Right forelimb (tissue), 1 donor: ENCODE measurements at regions not wholly inside any gene's neighbourhood (a gene's known extent, or its start where the extent isn't known, plus 50 kb on each side); places are given as distances from the start of the nearest gene placed in this dataset.
"Not testable (repeated sequence)": the region's sequence is repeated elsewhere in the genome, so short reads cannot be mapped to it uniquely, and the experiment has no call there.

ENCODE experiments used
- DNase-seq: peaks from one replicate; pipeline ENCODE4 v3.0.0-alpha.2; 2018

DNA sequence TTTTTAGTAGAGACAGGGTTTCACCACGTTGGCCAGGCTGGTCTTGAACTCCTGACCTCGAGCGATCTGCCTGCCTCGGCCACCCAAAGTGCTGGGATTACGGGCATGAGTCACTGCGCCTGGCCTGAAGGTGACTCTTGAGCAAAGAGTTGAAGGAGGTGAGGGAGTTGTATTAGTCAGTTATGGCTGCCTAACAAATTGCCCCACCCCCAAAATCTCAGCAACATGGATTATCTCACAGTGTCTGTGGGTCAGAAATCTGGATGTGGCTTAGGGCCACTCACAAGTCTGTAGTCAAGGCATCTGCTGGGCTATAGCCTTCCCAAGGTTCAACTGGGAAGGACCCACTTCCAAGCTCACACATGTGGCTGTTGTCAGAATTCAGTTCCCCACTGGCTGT lies 52.8 kb upstream of the ADGRE5 start:
- no peak for DNase-seq

DNA sequence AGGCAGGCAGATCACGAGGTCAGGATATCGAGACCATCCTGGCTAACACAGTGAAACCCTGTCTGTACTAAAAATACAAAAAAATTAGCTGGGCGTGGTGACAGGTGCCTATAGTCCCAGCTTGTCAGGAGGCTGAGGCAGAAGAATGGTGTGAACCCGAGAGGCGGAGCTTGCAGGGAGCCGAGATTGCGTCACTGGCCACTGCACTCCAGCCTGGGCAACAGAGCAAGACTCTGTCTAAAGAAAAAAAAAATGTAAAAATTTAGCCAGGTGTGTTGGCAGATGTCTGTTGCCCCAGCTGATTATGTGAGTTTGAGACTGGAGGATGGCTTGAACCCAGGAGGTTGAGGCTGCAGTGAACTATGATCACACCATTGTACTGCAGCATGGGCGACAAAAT lies 54.2 kb upstream of the ADGRE5 start:
- not testable (repeated sequence) for DNase-seq

DNA sequence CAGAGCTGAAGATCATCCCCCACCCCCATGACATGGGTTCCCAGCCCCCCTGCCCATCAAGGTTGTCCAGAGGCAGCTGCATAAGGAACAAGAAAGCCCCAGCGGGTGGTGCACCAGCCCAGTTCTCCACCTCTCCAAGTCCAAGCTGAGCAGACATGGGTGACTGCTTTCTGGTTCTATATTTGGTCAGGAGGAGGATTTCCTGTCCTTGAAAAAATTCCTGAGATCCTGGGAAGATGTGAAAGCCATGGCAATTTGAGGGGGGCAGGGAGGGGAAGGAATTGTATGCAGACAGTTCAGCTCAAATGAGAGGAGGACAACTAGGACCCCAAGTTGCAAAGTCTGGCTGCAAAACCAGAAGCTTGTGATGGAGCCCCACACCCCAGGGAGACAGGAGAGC lies 55.4 kb upstream of the ADGRE5 start:
- DNase-seq = no peak

GRCh38 chr19:14325134-14325533 lies 56.1 kb upstream of the ADGRE5 start:
- no peak for DNase-seq

DNA sequence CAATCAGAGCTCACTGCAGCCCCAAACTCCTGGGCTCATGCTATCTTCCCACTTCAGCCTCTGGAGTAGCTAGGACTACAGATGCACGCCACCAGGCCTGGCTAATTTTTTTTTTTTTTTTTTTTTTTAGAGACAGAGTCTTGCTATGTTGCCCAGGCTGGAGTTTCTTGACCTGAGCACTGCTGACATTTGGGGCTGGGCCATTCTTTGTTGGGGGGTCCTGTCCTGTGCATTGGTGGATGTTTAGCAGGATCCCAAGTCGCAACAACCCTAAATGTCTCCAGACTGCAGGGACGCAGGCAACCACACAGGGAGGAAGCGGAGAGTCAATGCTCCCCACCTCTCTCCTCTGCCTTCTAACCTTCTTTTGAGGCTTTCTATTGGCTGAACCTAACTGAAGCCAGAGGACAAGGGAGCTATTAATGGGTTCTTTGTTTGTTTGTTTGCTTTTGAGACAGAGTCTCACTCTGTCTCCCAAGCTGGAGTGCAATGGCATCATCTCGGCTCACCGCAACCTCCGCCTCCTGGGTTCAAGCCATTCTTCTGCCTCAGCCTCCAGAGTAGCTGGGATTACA lies 58.3 kb upstream of the ADGRE5 start:
- DNase-seq = no peak

DNA sequence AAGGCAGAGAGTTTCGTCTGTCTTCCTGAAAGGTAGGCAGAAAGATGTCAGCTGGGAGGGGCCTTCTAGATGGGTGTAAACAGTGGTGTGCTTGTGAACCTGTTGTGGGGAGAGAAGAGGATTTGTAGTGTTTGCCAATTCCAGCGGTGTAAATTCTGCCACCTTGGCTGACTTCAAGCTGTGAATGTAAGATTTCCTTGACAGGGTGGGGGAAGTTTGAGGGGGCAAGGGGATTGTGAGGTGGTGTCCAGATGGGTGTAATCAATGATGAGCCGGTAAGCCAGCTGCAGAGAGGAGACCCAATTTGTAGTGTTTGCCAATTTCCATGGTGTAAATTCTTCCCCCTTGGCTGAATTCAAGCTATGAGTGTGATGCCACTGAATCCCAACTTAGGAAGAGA lies 61.0 kb upstream of the ADGRE5 start:
- no peak for DNase-seq

DNA sequence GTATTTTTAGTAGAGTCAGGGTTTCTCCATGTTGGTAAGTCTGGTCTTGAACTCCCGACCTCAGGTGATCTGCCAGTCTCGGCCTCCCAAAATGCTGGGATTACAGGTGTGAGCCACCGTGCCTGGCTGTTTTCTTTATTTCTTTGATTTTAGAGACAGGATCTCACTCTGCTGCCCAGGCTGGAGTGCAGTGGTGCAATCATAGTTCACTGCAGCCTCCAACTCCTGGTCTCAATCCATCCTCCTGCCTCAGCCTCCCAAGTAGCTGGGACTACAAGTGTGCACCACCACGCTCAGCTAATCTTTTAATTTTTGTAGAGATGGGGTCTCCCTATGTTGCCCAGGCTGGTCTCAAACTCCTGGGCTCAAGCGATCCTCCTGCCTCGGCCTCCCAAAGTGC lies 61.5 kb upstream of the ADGRE5 start:
- not testable (repeated sequence) for DNase-seq

DNA sequence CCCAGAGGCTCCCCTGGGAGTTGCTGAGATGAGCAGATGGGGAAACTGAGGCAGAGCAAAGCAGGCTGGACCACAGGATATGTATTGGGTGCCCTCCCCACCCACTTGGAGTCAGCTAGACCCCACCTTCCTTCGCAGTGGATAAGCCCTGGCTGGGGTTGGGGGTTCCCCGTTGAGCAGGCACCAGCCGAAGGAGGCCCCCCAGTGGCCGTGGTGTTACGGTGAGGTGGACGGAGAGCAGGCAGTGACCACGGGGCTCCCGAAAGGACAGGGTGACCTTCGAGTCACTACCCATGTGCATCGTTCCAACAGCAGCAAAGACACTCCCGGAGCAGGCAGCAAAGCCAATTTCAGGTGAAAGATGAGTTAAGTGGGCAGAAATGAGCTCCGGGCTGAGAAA lies 62.4 kb upstream of the ADGRE5 start:
- DNase-seq = no peak

DNA sequence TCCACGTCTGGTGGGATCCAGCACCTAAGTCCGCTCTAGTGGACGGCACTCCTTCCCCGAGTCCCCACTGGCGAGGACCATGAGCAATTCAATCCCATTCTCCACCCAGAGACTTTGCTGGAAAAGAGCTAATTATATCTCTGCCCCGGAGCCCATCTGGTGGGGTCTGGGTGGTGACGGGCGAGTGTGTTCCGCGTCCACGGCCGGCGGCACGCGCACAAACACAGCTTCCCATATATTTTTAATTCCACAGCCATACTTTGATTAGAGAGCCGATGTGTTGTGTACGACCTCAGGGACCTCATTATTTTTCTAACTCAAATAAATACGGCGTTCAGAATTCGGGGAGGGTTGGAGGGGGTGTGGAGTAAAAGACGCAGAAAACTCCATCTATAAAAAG lies 64.1 kb upstream of the ADGRE5 start:
- no peak for DNase-seq

DNA sequence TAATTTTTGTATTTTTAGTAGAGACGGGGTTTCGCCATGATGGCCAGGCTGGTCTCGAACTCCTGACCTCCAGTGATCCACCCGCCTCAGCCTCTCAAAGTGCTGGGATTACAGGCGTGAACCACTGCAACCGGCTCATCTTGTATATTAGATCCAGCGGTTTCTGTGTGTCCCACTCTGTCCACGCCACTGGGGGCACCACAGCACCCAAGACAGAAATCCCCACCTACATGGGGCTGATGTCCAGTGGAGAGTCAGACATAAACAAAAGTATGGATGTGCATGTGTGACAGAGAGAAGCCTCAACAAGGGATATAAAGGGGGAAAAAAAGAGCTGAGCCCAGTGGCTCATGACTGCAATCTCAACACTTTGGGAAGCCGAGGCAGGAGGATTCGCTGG lies 65.8 kb upstream of the ADGRE5 start:
- DNase-seq = no peak

- DNase-seq = no peak
These were observed 71.2 kb upstream of the ADGRE5 start for GRCh38 chr19:14310055-14310454.

- DNase-seq = no peak
These were observed 75.5 kb upstream of the ADGRE5 start for GRCh38 chr19:14305706-14306105.

- no peak for DNase-seq
These were observed 80.1 kb upstream of the ADGRE5 start for GRCh38 chr19:14301150-14301549.

DNA sequence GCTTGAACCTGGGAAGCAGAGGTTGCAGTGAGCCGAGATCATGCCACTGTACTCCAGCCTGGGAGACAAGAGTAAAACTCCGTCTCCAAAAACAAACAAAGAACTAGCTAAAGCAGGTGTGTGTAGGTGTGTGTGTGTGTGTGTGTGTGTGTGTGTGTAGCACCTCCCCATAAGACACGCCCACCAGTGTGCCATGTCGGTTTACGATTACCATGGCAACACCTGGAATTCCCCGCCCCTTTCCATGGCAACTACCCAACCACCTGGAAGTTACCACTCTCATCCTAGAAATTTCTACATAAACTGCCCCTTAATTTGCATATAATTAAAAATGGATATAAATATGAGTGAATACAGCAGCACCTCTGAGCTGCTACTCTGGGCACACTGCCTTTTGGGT lies 80.9 kb upstream of the ADGRE5 start:
- no peak for DNase-seq

- DNase-seq = not testable (repeated sequence)
These were observed 81.9 kb upstream of the ADGRE5 start for GRCh38 chr19:14299224-14299827.

- DNase-seq = not testable (repeated sequence)
These were observed 83.2 kb upstream of the ADGRE5 start for GRCh38 chr19:14297883-14298576.

GRCh38 chr19:14294974-14295373 lies 86.3 kb upstream of the ADGRE5 start:
- not testable (repeated sequence) for DNase-seq

GRCh38 chr19:14293816-14294170 lies 87.5 kb upstream of the ADGRE5 start:
- not testable (repeated sequence) for DNase-seq

DNA sequence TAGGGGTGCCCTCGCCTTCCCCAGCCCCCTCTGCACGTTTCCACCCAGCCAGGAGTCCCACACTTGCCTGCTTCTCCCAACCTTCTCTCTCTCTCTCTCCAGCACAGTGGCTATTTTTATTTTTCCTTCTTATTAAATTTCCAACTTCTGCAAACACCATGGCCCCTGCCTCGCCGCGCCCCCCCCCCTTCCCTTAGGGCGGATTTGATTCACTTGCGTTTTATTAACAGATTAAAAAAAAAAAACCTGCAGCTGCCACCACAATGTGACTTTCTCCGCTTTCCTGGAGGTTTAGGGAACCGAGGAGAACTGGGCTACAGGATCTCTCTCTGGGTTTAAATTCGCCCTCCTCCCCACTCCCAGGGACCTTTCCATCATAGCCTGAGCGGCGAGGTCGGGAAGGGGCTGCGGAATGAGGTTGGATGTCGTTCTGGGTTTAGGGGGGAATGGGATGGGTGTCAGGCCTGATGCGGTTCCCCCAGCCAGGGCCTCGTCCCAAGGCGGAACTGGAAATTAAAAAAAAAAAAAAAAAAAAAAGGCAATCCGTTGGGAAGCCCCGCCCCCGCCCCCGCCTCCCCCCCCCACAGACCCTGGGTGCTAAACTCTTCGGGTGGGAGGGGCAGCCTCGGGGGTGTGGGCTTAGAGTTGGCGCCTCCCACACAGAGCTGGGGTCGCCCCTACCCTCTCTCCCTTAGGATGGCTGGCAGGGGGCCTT lies 87.3 kb upstream of the ADGRL1 start:
- DNase-seq = peak; percentile 54

DNA sequence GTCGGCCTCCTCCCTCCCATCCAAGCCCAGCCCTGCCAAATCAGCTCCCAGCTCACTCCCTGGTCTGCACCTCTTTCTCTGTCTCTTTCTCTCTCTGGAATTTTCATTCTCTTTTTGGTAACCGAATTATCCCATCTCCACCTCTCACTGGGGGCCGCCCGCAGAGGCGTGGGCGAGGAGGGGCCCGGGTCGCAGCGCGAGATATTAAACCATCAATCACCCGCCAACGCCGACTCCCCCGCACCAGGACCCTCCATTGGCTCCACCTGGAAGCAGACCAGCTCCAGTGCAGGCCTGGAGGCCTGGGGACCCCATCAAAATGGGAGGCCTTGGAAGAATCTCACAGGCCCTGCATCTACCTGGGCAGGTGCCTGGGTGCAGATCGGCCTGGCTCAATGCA lies 83.8 kb upstream of the ADGRL1 start:
- DNase-seq = not testable (repeated sequence)

GRCh38 chr19:14287837-14288236 lies 81.9 kb upstream of the ADGRL1 start:
- not testable (repeated sequence) for DNase-seq

- not testable (repeated sequence) for DNase-seq
These were observed 80.6 kb upstream of the ADGRL1 start for GRCh38 chr19:14286594-14286993.

GRCh38 chr19:14285726-14286125 lies 79.8 kb upstream of the ADGRL1 start:
- DNase-seq = not testable (repeated sequence)
